ENCODE measurements at regions not wholly inside any gene's neighbourhood (a gene's known extent, or its start where the extent isn't known, plus 50 kb on each side); places are given as distances from the start of the nearest gene placed in this dataset.

- no peak for ATAC-seq
Observed at GRCh38 chr14:84874436-84874835, 655.5 kb upstream of the FLRT2 start.

DNA sequence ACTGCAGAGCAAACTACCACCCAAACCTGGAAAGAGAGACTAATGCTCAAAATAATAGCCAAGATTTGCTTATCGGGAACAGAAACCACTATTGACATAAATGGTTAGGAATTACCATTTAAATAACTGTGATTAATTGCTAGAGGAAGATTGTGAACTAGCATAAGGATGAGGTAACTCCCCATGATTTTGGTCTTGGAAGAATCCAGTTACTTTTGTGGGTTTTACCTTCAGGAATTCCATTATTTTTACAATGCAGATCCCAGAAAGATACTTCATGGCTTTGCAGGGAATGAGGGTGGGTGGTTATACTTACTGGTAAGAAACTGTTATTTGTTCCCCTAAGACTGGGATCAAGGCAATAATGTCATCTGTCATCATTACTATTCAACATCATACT lies 652.9 kb upstream of the FLRT2 start:
- no peak overlapping the region for H3K4me3 ChIP-seq
- no peak overlapping the region for H3K27ac ChIP-seq
- no peaks in the 10 kb centered on the region for H3K4me1 ChIP-seq
- H3K27me3 ChIP-seq (ENCODE audit: low read depth), result no peaks in the 10 kb centered on the region
- no peaks in the 10 kb centered on the region for H3K36me3 ChIP-seq
- ATAC-seq, result no peak
- TF ChIP-seq, protein P1, sequence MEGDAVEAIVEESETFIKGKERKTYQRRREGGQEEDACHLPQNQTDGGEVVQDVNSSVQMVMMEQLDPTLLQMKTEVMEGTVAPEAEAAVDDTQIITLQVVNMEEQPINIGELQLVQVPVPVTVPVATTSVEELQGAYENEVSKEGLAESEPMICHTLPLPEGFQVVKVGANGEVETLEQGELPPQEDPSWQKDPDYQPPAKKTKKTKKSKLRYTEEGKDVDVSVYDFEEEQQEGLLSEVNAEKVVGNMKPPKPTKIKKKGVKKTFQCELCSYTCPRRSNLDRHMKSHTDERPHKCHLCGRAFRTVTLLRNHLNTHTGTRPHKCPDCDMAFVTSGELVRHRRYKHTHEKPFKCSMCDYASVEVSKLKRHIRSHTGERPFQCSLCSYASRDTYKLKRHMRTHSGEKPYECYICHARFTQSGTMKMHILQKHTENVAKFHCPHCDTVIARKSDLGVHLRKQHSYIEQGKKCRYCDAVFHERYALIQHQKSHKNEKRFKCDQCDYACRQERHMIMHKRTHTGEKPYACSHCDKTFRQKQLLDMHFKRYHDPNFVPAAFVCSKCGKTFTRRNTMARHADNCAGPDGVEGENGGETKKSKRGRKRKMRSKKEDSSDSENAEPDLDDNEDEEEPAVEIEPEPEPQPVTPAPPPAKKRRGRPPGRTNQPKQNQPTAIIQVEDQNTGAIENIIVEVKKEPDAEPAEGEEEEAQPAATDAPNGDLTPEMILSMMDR (IDR thresholded peaks at IDR 0.05), result no peak
- intact Hi-C loops (cut with DNase I), result no loop called here
- DNase-seq, result no peak
- H3K9me3 ChIP-seq, result no peaks in the 10 kb centered on the region

More at GRCh38 chr14:84874436-84874835, 655.5 kb upstream of the FLRT2 start:
- Histone ChIP-seq H3K4me3 (no peak overlapping the region), H3K27me3 (ENCODE audit: low read depth) (no peaks in the 10 kb centered on the region), H3K36me3 (no peaks in the 10 kb centered on the region), H3K27ac (no peak overlapping the region), H3K4me1 (no peaks in the 10 kb centered on the region), H3K9me3 (no peaks in the 10 kb centered on the region)
- TF ChIP-seq, protein P1 (IDR thresholded peaks at IDR 0.05), result no peak
- intact Hi-C loops (cut with DNase I), result no loop called here
- DNase-seq, result no peak

DNA sequence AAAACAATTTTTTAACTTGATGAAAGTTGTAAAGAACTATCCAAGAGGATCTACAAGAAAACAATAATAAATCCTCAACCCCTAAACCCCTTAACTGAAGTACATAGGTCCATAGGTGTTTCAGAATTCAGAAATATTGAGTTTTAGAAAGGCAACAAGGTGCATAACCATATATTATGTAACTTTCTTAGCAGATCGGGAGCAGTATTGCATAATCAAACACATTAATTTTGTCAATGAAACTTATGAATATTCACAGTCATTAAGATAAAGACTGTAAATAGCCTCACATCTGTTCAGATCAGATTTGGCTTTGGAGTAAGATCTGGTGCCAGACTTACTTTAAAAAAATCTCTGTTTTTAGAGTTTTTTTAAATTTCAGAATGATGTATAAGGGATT lies 647.1 kb upstream of the FLRT2 start:
- no peak overlapping the region for H3K4me3 ChIP-seq
- no peak for ATAC-seq
- intact Hi-C loops (cut with DNase I), result no loop called here
- H3K4me1 ChIP-seq, result no peaks in the 10 kb centered on the region
- no peak overlapping the region for H3K27ac ChIP-seq
- DNase-seq, result no peak
- no peaks in the 10 kb centered on the region for H3K36me3 ChIP-seq
- H3K9me3 ChIP-seq, result peaks cover 9% of the 10 kb centered on the region
- H3K27me3 ChIP-seq (ENCODE audit: low read depth), result no peaks in the 10 kb centered on the region
- TF ChIP-seq, protein P1 (IDR thresholded peaks at IDR 0.05), result no peak

GRCh38 chr14:84885061-84885460 lies 644.9 kb upstream of the FLRT2 start:
- intact Hi-C loops (cut with DNase I), result no loop called here
- H3K36me3 ChIP-seq, result no peaks in the 10 kb centered on the region
- no peak for DNase-seq
- H3K27me3 ChIP-seq (ENCODE audit: low read depth), result no peaks in the 10 kb centered on the region
- TF ChIP-seq, protein P1 (IDR thresholded peaks at IDR 0.05), result no peak
- no peak for ATAC-seq
- no peak overlapping the region for H3K27ac ChIP-seq
- no peak overlapping the region for H3K4me3 ChIP-seq
- no peaks in the 10 kb centered on the region for H3K4me1 ChIP-seq
- H3K9me3 ChIP-seq, result peaks cover 9% of the 10 kb centered on the region

GRCh38 chr14:84891404-84891803 lies 638.5 kb upstream of the FLRT2 start:
- Histone ChIP-seq H3K27me3 (ENCODE audit: low read depth) (no peaks in the 10 kb centered on the region), H3K36me3 (no peaks in the 10 kb centered on the region), H3K4me1 (no peaks in the 10 kb centered on the region), H3K9me3 (peaks cover 9% of the 10 kb centered on the region), H3K4me3 (no peak overlapping the region), H3K27ac (no peak overlapping the region)
- TF ChIP-seq, protein P1 (IDR thresholded peaks at IDR 0.05), result no peak
- intact Hi-C loops (cut with DNase I), result no loop called here
- no peak for DNase-seq
- no peak for ATAC-seq

- intact Hi-C loops (cut with DNase I), result no loop called here
- ATAC-seq, result no peak
- TF ChIP-seq, protein P1 (IDR thresholded peaks at IDR 0.05), result no peak
Observed at GRCh38 chr14:84894254-84894653, 635.7 kb upstream of the FLRT2 start.

More at GRCh38 chr14:84894254-84894653, 635.7 kb upstream of the FLRT2 start:
- Histone ChIP-seq H3K36me3 (no peaks in the 10 kb centered on the region), H3K4me1 (no peaks in the 10 kb centered on the region), H3K9me3 (no peaks in the 10 kb centered on the region), H3K27ac (no peak overlapping the region), H3K4me3 (no peak overlapping the region), H3K27me3 (ENCODE audit: low read depth) (no peaks in the 10 kb centered on the region)
- no peak for DNase-seq
